ENCODE measurements at regions not wholly inside any gene's neighbourhood (a gene's known extent, or its start where the extent isn't known, plus 50 kb on each side); places are given as distances from the start of the nearest gene placed in this dataset.
"Not testable (repeated sequence)": the region's sequence is repeated elsewhere in the genome, so short reads cannot be mapped to it uniquely, and the experiment has no call there.

DNA sequence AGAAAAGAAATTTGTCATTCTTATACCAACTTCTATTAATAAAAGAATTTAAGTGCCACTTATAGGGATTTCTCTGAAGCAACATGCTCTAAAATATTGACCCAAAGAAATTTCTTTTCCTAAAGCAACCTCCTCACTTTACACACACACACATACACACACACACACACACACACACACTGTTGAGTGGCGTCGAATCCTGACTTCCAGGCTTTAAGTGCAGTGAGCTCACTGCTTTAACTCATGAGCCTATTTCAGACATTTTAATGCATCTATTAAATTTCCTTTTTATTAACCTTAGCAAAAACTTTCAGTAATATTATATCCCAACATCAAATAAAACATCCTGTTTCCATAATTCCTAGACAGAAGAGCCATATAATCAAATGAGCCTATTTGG is 229.1 kb upstream of the ACVR2A start:
- no peak for FAIRE-seq
- DNase-seq (ENCODE audit: low spot score in 2 of 2) = no peak

DNA sequence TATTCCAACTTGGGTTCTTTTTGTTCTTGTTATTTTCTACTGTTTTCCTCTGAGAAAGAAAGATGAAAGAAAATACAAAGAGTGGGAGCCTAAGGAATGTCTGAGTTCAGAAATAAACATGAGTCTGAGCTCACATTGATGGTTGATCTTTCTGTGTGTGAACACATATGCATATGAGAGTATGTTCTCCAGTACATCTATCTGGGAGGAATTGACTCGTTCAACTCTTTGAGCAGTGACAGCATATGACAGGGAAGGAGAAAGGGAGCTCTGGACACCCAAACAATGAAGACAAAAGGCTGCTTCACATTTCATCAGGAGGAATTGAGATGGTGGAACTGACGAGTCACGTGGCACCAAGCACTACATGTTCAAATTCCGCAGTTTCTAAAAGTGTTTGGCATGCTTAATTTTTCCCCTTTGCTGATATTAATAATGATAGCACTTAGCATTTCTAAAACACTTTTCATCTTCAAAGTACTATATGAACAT is 229.8 kb upstream of the ACVR2A start:
- no peak for DNase-seq (ENCODE audit: low spot score in 2 of 2)
- no peak for FAIRE-seq

- no peak for FAIRE-seq
These were observed 230.4 kb upstream of the ACVR2A start for GRCh38 chr2:147614471-147614870.

DNA sequence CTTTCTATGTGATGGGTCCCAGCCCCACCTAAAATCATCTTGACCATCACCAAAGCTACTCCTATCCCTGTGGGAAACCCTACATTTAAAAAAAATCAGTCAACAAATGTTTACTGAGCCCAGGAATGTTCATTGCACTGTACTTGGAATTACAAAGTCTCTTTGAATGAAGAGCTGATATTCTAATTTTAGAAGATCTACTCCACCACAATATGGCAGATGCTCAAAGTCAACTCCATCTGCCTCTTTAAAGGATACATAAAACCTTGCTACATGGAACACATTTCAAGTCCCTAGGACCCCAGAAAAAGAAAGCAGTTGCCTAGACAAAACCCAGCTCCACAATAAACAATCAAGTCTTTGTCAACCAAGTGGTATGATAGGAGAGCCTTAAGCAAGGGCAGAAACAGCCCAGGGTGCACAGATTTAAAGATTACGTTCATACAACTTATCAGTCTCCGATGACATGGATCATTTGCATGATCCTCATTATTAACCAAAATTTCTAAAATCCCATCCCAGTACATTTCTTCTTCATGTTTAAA is 234.3 kb upstream of the ACVR2A start:
- DNase-seq (ENCODE audit: low spot score in 2 of 2) (no peak), FAIRE-seq (no peak)

More at GRCh38 chr2:147614471-147614870, 230.4 kb upstream of the ACVR2A start:
- DNase-seq (ENCODE audit: low spot score in 2 of 2) = no peak

- FAIRE-seq (no peak), DNase-seq (ENCODE audit: low spot score in 2 of 2) (no peak)
These were observed 235.5 kb upstream of the ACVR2A start for GRCh38 chr2:147609301-147609700.

- DNase-seq (ENCODE audit: low spot score in 2 of 2) = no peak
- FAIRE-seq = no peak
These were observed 237.4 kb upstream of the ACVR2A start for GRCh38 chr2:147607379-147607778.

- FAIRE-seq (no peak), DNase-seq (ENCODE audit: low spot score in 2 of 2) (no peak)
These were observed 241.0 kb upstream of the ACVR2A start for GRCh38 chr2:147603876-147604275.

GRCh38 chr2:147603447-147603846 is 241.4 kb upstream of the ACVR2A start:
- DNase-seq (ENCODE audit: low spot score in 2 of 2) (no peak), FAIRE-seq (no peak)

DNA sequence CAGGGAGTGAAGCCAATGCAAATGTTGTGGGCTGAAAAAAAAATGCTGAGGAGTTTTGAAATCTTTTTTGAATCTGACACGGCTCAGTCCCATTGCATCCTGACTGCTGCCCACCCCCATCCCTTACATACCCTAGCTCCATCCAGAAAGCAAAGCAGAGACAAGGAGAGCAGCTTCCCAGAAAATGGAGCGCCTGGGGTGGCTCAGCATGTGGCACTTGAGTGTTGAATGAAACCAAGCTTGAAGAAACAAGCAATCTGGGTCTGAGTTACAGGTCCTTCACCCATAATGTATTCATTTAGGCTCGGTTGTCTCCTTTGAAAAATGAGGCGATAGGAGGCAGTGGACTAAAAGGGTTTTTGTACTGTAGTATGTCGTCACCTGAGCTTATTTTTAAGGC is 244.2 kb upstream of the ACVR2A start:
- FAIRE-seq (no peak), DNase-seq (ENCODE audit: low spot score in 2 of 2) (no peak)

- DNase-seq (ENCODE audit: low spot score in 2 of 2) (no peak), FAIRE-seq (no peak)
These were observed 244.6 kb upstream of the ACVR2A start for GRCh38 chr2:147600223-147600622.

GRCh38 chr2:147595200-147595599 is 249.6 kb upstream of the ACVR2A start:
- FAIRE-seq = no peak
- no peak for DNase-seq (ENCODE audit: low spot score in 2 of 2)

DNA sequence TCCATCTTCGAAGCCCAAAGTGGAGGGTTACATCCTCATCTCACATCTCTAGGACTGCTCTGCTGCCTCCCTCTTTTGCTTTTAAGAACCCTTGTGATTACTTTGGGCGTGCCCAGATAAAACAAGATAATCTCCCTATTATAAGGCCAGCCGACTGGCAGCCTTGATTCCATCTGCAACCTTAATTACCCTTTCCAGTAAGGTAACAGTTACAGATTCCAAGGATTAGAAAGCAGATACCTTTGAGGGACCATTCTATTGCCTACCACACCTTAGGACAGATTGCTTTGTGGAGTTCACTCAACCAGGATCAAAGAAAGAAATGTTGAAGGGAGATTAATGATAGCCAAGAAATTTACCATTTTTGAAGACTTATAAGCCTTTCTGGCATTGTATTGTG is 250.8 kb upstream of the ACVR2A start:
- FAIRE-seq = no peak
- DNase-seq (ENCODE audit: low spot score in 2 of 2) = no peak

GRCh38 chr2:147592784-147593183 is 252.0 kb upstream of the ACVR2A start:
- not testable (repeated sequence) for FAIRE-seq; DNase-seq (ENCODE audit: low spot score in 2 of 2)

GRCh38 chr2:147589127-147589526 is 255.7 kb upstream of the ACVR2A start:
- DNase-seq (ENCODE audit: low spot score in 2 of 2) = no peak
- FAIRE-seq = no peak

DNA sequence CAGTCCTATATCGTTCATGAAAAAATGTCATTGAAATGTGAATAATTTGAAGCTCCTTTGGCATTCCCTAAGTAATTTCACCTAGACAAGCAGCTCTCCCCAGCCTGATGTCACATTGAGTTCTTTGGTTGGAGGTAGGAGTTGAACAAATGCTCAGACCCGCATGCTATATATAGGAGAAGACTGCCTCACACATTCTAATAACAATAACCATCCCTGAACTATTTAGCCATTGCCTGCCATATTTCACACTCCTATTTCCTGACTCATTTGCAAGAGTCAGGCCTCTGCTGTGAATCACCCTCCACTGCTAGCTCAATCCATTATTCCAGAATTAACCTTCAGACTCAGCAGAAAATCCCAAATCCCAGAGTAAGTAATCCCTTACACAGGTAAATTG is 256.6 kb upstream of the ACVR2A start:
- FAIRE-seq = no peak

DNA sequence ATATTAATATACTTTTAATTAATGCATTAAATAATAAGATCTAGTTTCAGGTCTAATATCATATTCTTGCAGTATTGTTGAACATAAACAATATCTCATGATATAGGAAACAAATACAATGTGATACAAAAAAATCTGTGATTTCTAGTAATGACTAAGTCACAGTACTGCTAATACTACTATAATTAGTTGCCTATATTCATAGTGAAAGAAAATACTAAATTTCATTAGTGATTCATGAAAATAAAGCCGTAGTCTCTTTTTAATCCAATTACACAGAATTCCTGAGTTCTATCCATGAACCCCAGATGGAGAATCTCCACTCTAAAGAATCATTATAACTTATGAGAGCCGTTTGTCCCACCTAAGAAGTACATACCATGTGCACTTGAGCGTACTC is 266.3 kb upstream of the ACVR2A start:
- no peak for FAIRE-seq
- no peak for DNase-seq (ENCODE audit: low spot score in 2 of 2)

More for the DNA sequence above, 256.6 kb upstream of the ACVR2A start:
- DNase-seq (ENCODE audit: low spot score in 2 of 2) = no peak

DNA sequence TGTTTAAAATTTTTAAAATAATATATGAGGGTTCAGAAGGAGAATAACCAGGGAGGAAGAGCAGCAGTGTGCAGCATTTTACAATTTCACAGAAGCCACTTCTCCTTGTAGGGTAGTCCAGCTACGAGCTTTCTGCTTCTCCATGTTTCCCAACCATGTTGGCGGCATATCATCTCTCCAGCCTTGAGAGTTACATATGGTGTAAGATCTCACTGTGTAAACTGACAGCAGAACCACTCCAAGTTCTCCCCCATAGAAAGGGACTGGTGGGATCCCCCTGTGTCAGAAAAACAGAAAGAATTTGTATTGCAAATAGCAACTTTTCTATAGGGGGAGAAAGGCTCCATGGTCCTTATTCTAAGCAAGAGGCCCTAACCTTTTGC is 266.8 kb upstream of the ACVR2A start:
- no peak for FAIRE-seq
- no peak for DNase-seq (ENCODE audit: low spot score in 2 of 2)

- no peak for FAIRE-seq
- DNase-seq (ENCODE audit: low spot score in 2 of 2) = no peak
These were observed 267.4 kb upstream of the ACVR2A start for GRCh38 chr2:147577323-147577997.

GRCh38 chr2:147575106-147575505 is 269.7 kb upstream of the ACVR2A start:
- FAIRE-seq (no peak), DNase-seq (ENCODE audit: low spot score in 2 of 2) (no peak)

DNA sequence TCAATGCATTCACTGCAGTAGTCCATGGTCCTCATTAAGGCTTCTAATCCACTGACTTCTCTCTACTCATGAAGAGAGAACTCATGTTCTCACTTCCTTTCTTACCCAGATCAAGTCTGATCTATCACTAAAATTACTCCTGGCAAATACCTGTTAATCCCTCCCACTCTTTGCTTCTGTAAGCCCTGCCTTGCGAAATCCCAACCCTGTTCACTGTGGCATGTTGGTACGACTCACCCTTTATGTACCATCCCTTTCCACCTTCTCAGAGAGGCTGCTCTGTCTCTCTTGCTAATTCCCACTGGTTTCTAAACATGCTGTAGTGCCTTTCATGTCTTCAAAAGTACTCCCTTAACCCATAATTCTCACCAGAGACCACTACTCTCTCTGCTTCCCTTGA is 272.2 kb upstream of the ACVR2A start:
- FAIRE-seq (no peak), DNase-seq (ENCODE audit: low spot score in 2 of 2) (no peak)

DNA sequence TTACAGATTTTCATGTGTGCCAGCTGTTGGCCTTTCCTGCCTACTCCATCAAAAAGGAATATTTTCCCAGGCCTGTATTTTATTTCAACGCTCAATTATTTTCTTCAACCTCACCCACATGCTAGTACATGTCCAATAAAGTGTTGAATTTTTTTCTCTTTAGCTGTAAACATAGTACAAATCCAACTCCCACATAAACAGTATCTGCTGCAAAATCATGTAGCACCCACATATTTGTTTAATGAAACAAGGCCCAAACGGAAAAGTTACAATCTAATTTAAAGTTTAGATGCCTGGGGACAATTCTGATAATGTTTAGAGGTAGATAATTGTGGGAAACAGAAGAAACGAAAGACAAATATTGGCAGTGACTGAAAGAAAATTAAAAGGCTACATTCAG is 275.4 kb upstream of the ACVR2A start:
- DNase-seq (ENCODE audit: low spot score in 2 of 2) = no peak
- no peak for FAIRE-seq

DNA sequence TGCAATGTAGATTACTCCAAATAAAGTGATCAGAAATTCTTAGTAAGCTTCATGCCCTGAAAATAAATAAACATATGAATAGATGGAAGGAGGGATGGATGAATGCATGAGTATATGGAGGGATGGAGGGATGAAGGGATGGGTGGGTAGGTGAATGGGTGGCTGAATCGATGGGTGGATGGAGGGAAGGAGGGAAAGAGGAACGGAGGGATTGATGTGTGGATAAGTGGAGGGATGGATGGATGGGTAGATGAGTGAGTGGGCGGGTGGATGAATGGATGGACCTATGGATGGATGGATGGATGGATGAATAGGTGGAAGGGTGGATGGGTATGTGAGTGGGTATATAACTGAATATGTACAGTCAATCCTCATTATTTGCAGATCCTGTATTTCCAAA is 276.7 kb upstream of the ACVR2A start:
- no peak for DNase-seq (ENCODE audit: low spot score in 2 of 2)
- no peak for FAIRE-seq

GRCh38 chr2:147567136-147567535 is 277.7 kb upstream of the ACVR2A start:
- FAIRE-seq (no peak), DNase-seq (ENCODE audit: low spot score in 2 of 2) (no peak)
